ENCODE measurements at regions not wholly inside any gene's neighbourhood (a gene's known extent, or its start where the extent isn't known, plus 50 kb on each side); places are given as distances from the start of the nearest gene placed in this dataset.
A peak's percentile ranks its signal among the peaks of the same experiment; 100 is the strongest.

DNA sequence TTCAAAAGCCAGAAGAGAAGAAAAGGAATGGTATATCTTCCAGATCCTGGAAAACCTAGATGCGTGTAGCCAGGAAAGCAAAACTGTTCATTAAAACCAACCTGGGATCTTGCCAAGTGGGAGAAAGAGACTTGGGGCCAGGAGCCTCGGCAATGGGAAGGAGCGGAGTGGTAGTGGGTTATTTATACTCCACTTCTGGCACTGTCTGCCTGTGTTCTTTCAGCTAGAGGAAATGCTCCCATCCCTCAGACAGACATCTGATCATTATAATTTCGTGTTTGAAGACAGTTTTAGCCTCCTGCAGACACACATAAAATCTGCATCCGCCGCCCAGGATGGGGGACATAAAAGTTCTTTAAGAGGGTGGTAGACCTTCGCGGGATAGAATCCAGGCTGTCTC lies 421.6 kb downstream of the RPS24 start:
- Histone ChIP-seq H3K9me3 (ENCODE audit: control insufficient read depth in 2 of 2, insufficient read depth in 1 of 2, low read depth in 1 of 2, low read length in 1 of 2) (no peaks in the 10 kb centered on the region), H3K4me1 (ENCODE audit: control insufficient read depth in 3 of 3, insufficient read depth in 2 of 3, low read depth in 1 of 3, low read length in 2 of 3) (peaks cover 0 to 21% (median 0%) of the 10 kb centered on the region in 3 donors), H3K27ac (ENCODE audit: low read depth in 1 of 3, low read length in 2 of 3) (no peak overlapping the region), H3K36me3 (ENCODE audit: control insufficient read depth in 3 of 3, insufficient read depth in 2 of 3, low read depth in 1 of 3, low read length in 3 of 3) (no peaks in the 10 kb centered on the region), H3K27me3 (ENCODE audit: control insufficient read depth in 3 of 3, insufficient read depth in 3 of 3, low read length in 3 of 3) (peaks cover 0 to 2% (median 0%) of the 10 kb centered on the region in 3 donors), H3K4me3 (ENCODE audit: low read depth in 1 of 3, low read length in 3 of 3) (no peak overlapping the region)
- FAIRE-seq (no peak), DNase-seq (no peak)
- WGBS, 3 donors: 82 to 86% (median 85%) methylated on average over 8 of the region's 8 CpGs

GRCh38 chr10:78455811-78456210 lies 422.1 kb downstream of the RPS24 start:
- WGBS, 3 donors: 90 to 92% (median 91%) methylated on average over 9 of the region's 9 CpGs
- FAIRE-seq (no peak), DNase-seq (no peak)
- Histone ChIP-seq H3K27me3 (ENCODE audit: control insufficient read depth in 3 of 3, insufficient read depth in 3 of 3, low read length in 3 of 3) (peaks cover 0 to 2% (median 0%) of the 10 kb centered on the region in 3 donors), H3K36me3 (ENCODE audit: control insufficient read depth in 3 of 3, insufficient read depth in 2 of 3, low read depth in 1 of 3, low read length in 3 of 3) (no peaks in the 10 kb centered on the region), H3K4me1 (ENCODE audit: control insufficient read depth in 3 of 3, insufficient read depth in 2 of 3, low read depth in 1 of 3, low read length in 2 of 3) (peaks cover 0 to 21% (median 0%) of the 10 kb centered on the region in 3 donors), H3K4me3 (ENCODE audit: low read depth in 1 of 3, low read length in 3 of 3) (no peak overlapping the region), H3K27ac (ENCODE audit: low read depth in 1 of 3, low read length in 2 of 3) (no peak overlapping the region), H3K9me3 (ENCODE audit: control insufficient read depth in 2 of 2, insufficient read depth in 1 of 2, low read depth in 1 of 2, low read length in 1 of 2) (no peaks in the 10 kb centered on the region)

- Histone ChIP-seq H3K4me1 (ENCODE audit: control insufficient read depth in 3 of 3, insufficient read depth in 2 of 3, low read depth in 1 of 3, low read length in 2 of 3) (peaks cover 0 to 19% (median 0%) of the 10 kb centered on the region in 3 donors), H3K4me3 (ENCODE audit: low read depth in 1 of 3, low read length in 3 of 3) (no peak overlapping the region), H3K9me3 (ENCODE audit: control insufficient read depth in 2 of 2, insufficient read depth in 1 of 2, low read depth in 1 of 2, low read length in 1 of 2) (no peaks in the 10 kb centered on the region), H3K27me3 (ENCODE audit: control insufficient read depth in 3 of 3, insufficient read depth in 3 of 3, low read length in 3 of 3) (peaks cover 0 to 2% (median 0%) of the 10 kb centered on the region in 3 donors), H3K36me3 (ENCODE audit: control insufficient read depth in 3 of 3, insufficient read depth in 2 of 3, low read depth in 1 of 3, low read length in 3 of 3) (no peaks in the 10 kb centered on the region), H3K27ac (ENCODE audit: low read depth in 1 of 3, low read length in 2 of 3) (no peak overlapping the region)
- FAIRE-seq (no peak), DNase-seq (no peak)
- 78 to 90% (median 87%) methylated on average over 13 of the region's 13 CpGs for WGBS, 3 donors
Observed at GRCh38 chr10:78456649-78457400, 423.2 kb downstream of the RPS24 start.

GRCh38 chr10:78457804-78458482 lies 424.3 kb downstream of the RPS24 start:
- Histone ChIP-seq H3K9me3 (ENCODE audit: control insufficient read depth in 2 of 2, insufficient read depth in 1 of 2, low read depth in 1 of 2, low read length in 1 of 2) (no peaks in the 10 kb centered on the region), H3K4me1 (ENCODE audit: control insufficient read depth in 3 of 3, insufficient read depth in 2 of 3, low read depth in 1 of 3, low read length in 2 of 3) (peaks cover 0 to 23% (median 0%) of the 10 kb centered on the region in 3 donors), H3K36me3 (ENCODE audit: control insufficient read depth in 3 of 3, insufficient read depth in 2 of 3, low read depth in 1 of 3, low read length in 3 of 3) (no peaks in the 10 kb centered on the region), H3K27ac (ENCODE audit: low read depth in 1 of 3, low read length in 2 of 3) (no peak overlapping the region), H3K27me3 (ENCODE audit: control insufficient read depth in 3 of 3, insufficient read depth in 3 of 3, low read length in 3 of 3) (peaks cover 0 to 2% (median 0%) of the 10 kb centered on the region in 3 donors), H3K4me3 (ENCODE audit: low read depth in 1 of 3, low read length in 3 of 3) (no peak overlapping the region)
- 51 to 74% (median 55%) methylated on average over 8 of the region's 8 CpGs for WGBS, 3 donors
- FAIRE-seq (no peak), DNase-seq (no peak)

DNA sequence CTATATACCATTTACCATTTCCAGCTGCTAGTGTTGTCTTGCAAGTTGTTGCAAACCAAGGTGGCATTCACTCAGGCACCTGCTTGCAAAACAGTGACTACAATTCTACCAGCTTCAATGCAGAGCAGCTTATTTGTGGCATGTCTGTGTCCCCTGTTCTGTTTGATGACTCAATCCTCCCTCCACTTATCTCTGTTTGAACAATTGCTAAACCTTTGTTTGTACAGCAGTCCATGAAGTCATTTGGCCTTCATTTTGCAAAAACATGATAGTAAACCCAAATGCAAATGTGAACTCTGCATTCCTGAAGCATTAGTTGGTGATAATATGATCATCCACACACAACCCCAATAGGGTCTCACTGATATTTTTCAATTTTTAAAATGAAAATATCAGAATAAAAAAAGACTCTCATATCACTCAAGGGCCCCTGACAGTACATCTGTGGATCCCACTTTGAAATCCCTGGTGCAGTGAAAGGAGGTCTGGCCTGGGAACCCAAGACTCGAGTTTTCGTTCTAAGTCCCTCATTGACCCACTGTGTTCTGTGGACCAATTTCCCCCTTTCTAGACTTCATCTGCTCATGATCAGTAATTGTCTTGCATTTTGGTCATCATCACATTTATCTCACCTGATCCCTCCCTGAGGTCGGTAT lies 425.4 kb downstream of the RPS24 start:
- 63 to 82% (median 71%) methylated on average over 3 of the region's 3 CpGs for WGBS, 3 donors
- Histone ChIP-seq H3K36me3 (ENCODE audit: control insufficient read depth in 3 of 3, insufficient read depth in 2 of 3, low read depth in 1 of 3, low read length in 3 of 3) (no peaks in the 10 kb centered on the region), H3K4me3 (ENCODE audit: low read depth in 1 of 3, low read length in 3 of 3) (no peak overlapping the region), H3K4me1 (ENCODE audit: control insufficient read depth in 3 of 3, insufficient read depth in 2 of 3, low read depth in 1 of 3, low read length in 2 of 3) (peaks cover 0 to 23% (median 0%) of the 10 kb centered on the region in 3 donors), H3K27ac (ENCODE audit: low read depth in 1 of 3, low read length in 2 of 3) (no peak overlapping the region), H3K27me3 (ENCODE audit: control insufficient read depth in 3 of 3, insufficient read depth in 3 of 3, low read length in 3 of 3) (peaks cover 0 to under 1% (median 0%) of the 10 kb centered on the region in 3 donors), H3K9me3 (ENCODE audit: control insufficient read depth in 2 of 2, insufficient read depth in 1 of 2, low read depth in 1 of 2, low read length in 1 of 2) (no peaks in the 10 kb centered on the region)
- no peak for FAIRE-seq
- peak; percentile 43 to 78 for DNase-seq

GRCh38 chr10:78459639-78460037 lies 426.0 kb downstream of the RPS24 start:
- no peak overlapping the region for H3K4me3 ChIP-seq (ENCODE audit: low read depth in 1 of 3, low read length in 3 of 3)
- no peaks in the 10 kb centered on the region for H3K9me3 ChIP-seq (ENCODE audit: control insufficient read depth in 2 of 2, insufficient read depth in 1 of 2, low read depth in 1 of 2, low read length in 1 of 2)
- H3K4me1 ChIP-seq (ENCODE audit: control insufficient read depth in 3 of 3, insufficient read depth in 2 of 3, low read depth in 1 of 3, low read length in 2 of 3): peaks cover 0 to 24% (median 0%) of the 10 kb centered on the region in 3 donors
- no peak overlapping the region for H3K27ac ChIP-seq (ENCODE audit: low read depth in 1 of 3, low read length in 2 of 3)
- H3K36me3 ChIP-seq (ENCODE audit: control insufficient read depth in 3 of 3, insufficient read depth in 2 of 3, low read depth in 1 of 3, low read length in 3 of 3): no peaks in the 10 kb centered on the region
- FAIRE-seq: no peak
- 91 to 92% (median 92%) methylated on average over 3 of the region's 3 CpGs for WGBS, 3 donors
- no peaks in the 10 kb centered on the region for H3K27me3 ChIP-seq (ENCODE audit: control insufficient read depth in 3 of 3, insufficient read depth in 3 of 3, low read length in 3 of 3)
- no peak for DNase-seq

GRCh38 chr10:78460204-78460603 lies 426.5 kb downstream of the RPS24 start:
- H3K36me3 ChIP-seq (ENCODE audit: control insufficient read depth in 3 of 3, insufficient read depth in 2 of 3, low read depth in 1 of 3, low read length in 3 of 3): no peaks in the 10 kb centered on the region
- no peaks in the 10 kb centered on the region for H3K27me3 ChIP-seq (ENCODE audit: control insufficient read depth in 3 of 3, insufficient read depth in 3 of 3, low read length in 3 of 3)
- H3K27ac ChIP-seq (ENCODE audit: low read depth in 1 of 3, low read length in 2 of 3): no peak overlapping the region
- DNase-seq (no peak), FAIRE-seq (no peak)
- H3K4me3 ChIP-seq (ENCODE audit: low read depth in 1 of 3, low read length in 3 of 3): no peak overlapping the region
- H3K4me1 ChIP-seq (ENCODE audit: control insufficient read depth in 3 of 3, insufficient read depth in 2 of 3, low read depth in 1 of 3, low read length in 2 of 3): peaks cover 0 to 28% (median 0%) of the 10 kb centered on the region in 3 donors
- H3K9me3 ChIP-seq (ENCODE audit: control insufficient read depth in 2 of 2, insufficient read depth in 1 of 2, low read depth in 1 of 2, low read length in 1 of 2): no peaks in the 10 kb centered on the region

- no peak overlapping the region for H3K4me3 ChIP-seq (ENCODE audit: low read depth in 1 of 3, low read length in 3 of 3)
- WGBS, 3 donors: 90 to 95% (median 92%) methylated on average over 4 of the region's 4 CpGs
- H3K9me3 ChIP-seq (ENCODE audit: control insufficient read depth in 2 of 2, insufficient read depth in 1 of 2, low read depth in 1 of 2, low read length in 1 of 2): no peaks in the 10 kb centered on the region
- H3K27ac ChIP-seq (ENCODE audit: low read depth in 1 of 3, low read length in 2 of 3): no peak overlapping the region
- DNase-seq (no peak), FAIRE-seq (no peak)
- peaks cover 0 to 28% (median 0%) of the 10 kb centered on the region in 3 donors for H3K4me1 ChIP-seq (ENCODE audit: control insufficient read depth in 3 of 3, insufficient read depth in 2 of 3, low read depth in 1 of 3, low read length in 2 of 3)
- no peaks in the 10 kb centered on the region for H3K36me3 ChIP-seq (ENCODE audit: control insufficient read depth in 3 of 3, insufficient read depth in 2 of 3, low read depth in 1 of 3, low read length in 3 of 3)
- H3K27me3 ChIP-seq (ENCODE audit: control insufficient read depth in 3 of 3, insufficient read depth in 3 of 3, low read length in 3 of 3): no peaks in the 10 kb centered on the region
Observed at GRCh38 chr10:78461333-78461732, 427.7 kb downstream of the RPS24 start.
